NCI-H146 treated with DMSO at 0.1 percent for 48 hours (cell line): ENCODE measurements at regions not wholly inside any gene's neighbourhood (a gene's known extent, or its start where the extent isn't known, plus 50 kb on each side); places are given as distances from the start of the nearest gene placed in this dataset.
"Not testable (repeated sequence)": the region's sequence is repeated elsewhere in the genome, so short reads cannot be mapped to it uniquely, and the experiment has no call there.

Source experiments
- DNase-seq: peaks from one replicate; lab custom pipeline; 2025; ENCODE audit not compliant: unreplicated experiment; lab: John Stamatoyannopoulos, UW

GRCh38 chr2:175690113-175690837 lies 311.8 kb downstream of the LNPK start:
- peak; percentile 46 for DNase-seq

GRCh38 chr2:175688243-175688642 lies 313.8 kb downstream of the LNPK start:
- no peak for DNase-seq

GRCh38 chr2:175687465-175687864 lies 314.6 kb downstream of the LNPK start:
- DNase-seq: peak; percentile 52

- DNase-seq: no peak
These were observed 316.1 kb downstream of the LNPK start for GRCh38 chr2:175686002-175686401.

- no peak for DNase-seq
These were observed 317.6 kb downstream of the LNPK start for GRCh38 chr2:175684466-175684865.

- no peak for DNase-seq
These were observed 322.3 kb downstream of the LNPK start for GRCh38 chr2:175679728-175680127.

- no peak for DNase-seq
These were observed 322.8 kb downstream of the LNPK start for GRCh38 chr2:175679231-175679630.

GRCh38 chr2:175677880-175678279 lies 324.2 kb downstream of the LNPK start:
- DNase-seq: no peak

GRCh38 chr2:175676813-175677212 lies 325.3 kb downstream of the LNPK start:
- DNase-seq: no peak

- DNase-seq: not testable (repeated sequence)
These were observed 333.3 kb downstream of the LNPK start for GRCh38 chr2:175668804-175669203.

- no peak for DNase-seq
These were observed 339.7 kb downstream of the LNPK start for GRCh38 chr2:175662335-175662734.

GRCh38 chr2:175648577-175649063 lies 353.4 kb downstream of the LNPK start:
- no peak for DNase-seq

- DNase-seq: no peak
These were observed 355.0 kb downstream of the LNPK start for GRCh38 chr2:175647058-175647457.

- DNase-seq: no peak
These were observed 361.4 kb downstream of the LNPK start for GRCh38 chr2:175640655-175641054.

GRCh38 chr2:175633227-175633626 lies 368.8 kb downstream of the LNPK start:
- peak; percentile 10 for DNase-seq

- DNase-seq: no peak
These were observed 370.8 kb downstream of the LNPK start for GRCh38 chr2:175631245-175631623.

GRCh38 chr2:175630280-175631244 lies 371.5 kb downstream of the LNPK start:
- peak; percentile 73 for DNase-seq

GRCh38 chr2:175628243-175628642 lies 373.8 kb downstream of the LNPK start:
- DNase-seq: no peak

GRCh38 chr2:175627405-175627804 lies 374.7 kb downstream of the LNPK start:
- no peak for DNase-seq

GRCh38 chr2:175626796-175627195 lies 375.3 kb downstream of the LNPK start:
- no peak for DNase-seq

GRCh38 chr2:175624785-175625184 lies 377.3 kb downstream of the LNPK start:
- no peak for DNase-seq

GRCh38 chr2:175624211-175624761 lies 377.8 kb downstream of the LNPK start:
- DNase-seq: peak; percentile 9
